Lung (tissue), 11 donors: ENCODE measurements at regions not wholly inside any gene's neighbourhood (a gene's known extent, or its start where the extent isn't known, plus 50 kb on each side); places are given as distances from the start of the nearest gene placed in this dataset.

ENCODE experiments used
- ATAC-seq: fragments of 200-7000 bp; cut with Tn5 transposase; one replicate; pipeline ENCODE4 v1.9.1; 2020; ENCODE audit warnings: moderate number of reproducible peaks; ENCODE audit not compliant: insufficient read depth, low FRiP score
- DNase-seq, 3 donors: peaks; one replicate each; pipeline ENCODE4 v3.0.0-alpha.2; 2013 to 2017
- H3K27ac ChIP-seq, 2 donors: one replicate each; pipeline ENCODE4 v1.5.1; 2013; ENCODE audit warnings: mild to moderate bottlenecking in 2 of 2, moderate library complexity in 2 of 2, control low read depth in 1 of 2, inconsistent platforms in 1 of 2, low read depth in 1 of 2, low read length in 1 of 2
- H3K27me3 ChIP-seq, 3 donors: one replicate each; pipeline ENCODE4 v1.5.1; 2013; ENCODE audit warnings: low read length in 2 of 3; ENCODE audit not compliant: control insufficient read depth in 3 of 3, insufficient read depth in 3 of 3
- H3K36me3 ChIP-seq, 4 donors: one replicate each; pipeline ENCODE4 v1.5.1; 2013; ENCODE audit warnings: low read length in 4 of 4, mild to moderate bottlenecking in 1 of 4, moderate library complexity in 1 of 4; ENCODE audit not compliant: control insufficient read depth in 4 of 4, insufficient read depth in 4 of 4
- H3K4me1 ChIP-seq, 5 donors: one replicate each; pipeline ENCODE4 v1.5.1; 2013; ENCODE audit warnings: low read length in 5 of 5, mild to moderate bottlenecking in 2 of 5, moderate library complexity in 1 of 5; ENCODE audit not compliant: control insufficient read depth in 5 of 5, insufficient read depth in 5 of 5
- H3K4me3 ChIP-seq: one replicate; pipeline ENCODE4 v1.5.1; 2013; ENCODE audit warnings: mild to moderate bottlenecking, control low read depth, moderate library complexity
- H3K9ac ChIP-seq, 2 donors: one replicate each; pipeline ENCODE4 v1.5.1; 2013; ENCODE audit warnings: low read length in 2 of 2, control low read depth in 1 of 2; ENCODE audit not compliant: insufficient read depth in 1 of 2
- H3K9me3 ChIP-seq, 4 donors: one replicate each; pipeline ENCODE4 v1.5.1; 2013; ENCODE audit warnings: low read length in 3 of 4, mild to moderate bottlenecking in 1 of 4, moderate library complexity in 1 of 4; ENCODE audit not compliant: control insufficient read depth in 4 of 4, insufficient read depth in 3 of 4
- WGBS, 2 donors: extraction: QIAGEN DNeasy Blood & Tissue Kit; methylation state at CpG; one replicate each; pipeline ENCODE4 v1.1.7; 2013; 5-methylcytosine and 5-hydroxymethylcytosine counted together
- TF ChIP-seq, protein P1 (sequence below): IDR thresholded peaks from 2 replicates; pipeline ENCODE4 v1.5.1; 2012; ENCODE audit warnings: mild to moderate bottlenecking; ENCODE audit errors: control extremely low read depth, extremely low read depth
- donor health status: control.
- donor health status: control.
- donor health status: Bipolar disorder and iron deficiency.
- donor health status: healthy.
- donor health status: DM: yes; HTN: yes; CAD: no.

DNA sequence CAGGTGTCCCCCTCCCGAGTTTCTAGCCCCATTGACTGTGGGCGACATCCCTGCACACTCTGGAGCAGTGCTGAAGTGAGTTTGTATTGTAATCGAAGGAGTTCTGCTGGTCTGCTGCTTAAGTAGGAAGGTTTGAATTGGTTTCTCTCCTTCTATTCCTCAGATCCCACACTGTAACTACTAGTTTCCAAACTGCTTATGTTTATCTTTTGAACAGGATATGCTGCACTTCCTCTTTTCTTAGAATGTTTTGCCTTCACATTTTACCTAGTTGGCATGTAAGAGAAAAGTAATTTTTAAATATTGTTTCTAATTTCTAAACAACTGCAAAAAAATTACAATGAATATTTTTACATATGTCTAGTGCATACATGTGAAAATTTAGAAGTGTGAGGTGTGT is 511.8 kb downstream of the KLF12 start:
- DNase-seq (peak in 1 of 3 donors; percentile 8), ATAC-seq (no peak)
- WGBS, 2 donors, result 11 to 29% methylated on average over 3 of the region's 3 CpGs
- H3K9me3 ChIP-seq, result no peaks in the 10 kb centered on the region
- no peak overlapping the region for H3K4me3 ChIP-seq
- peaks cover 0 to 2% (median 0%) of the 10 kb centered on the region in 5 donors for H3K4me1 ChIP-seq
- H3K9ac ChIP-seq, result no peak overlapping the region
- TF ChIP-seq, protein P1, sequence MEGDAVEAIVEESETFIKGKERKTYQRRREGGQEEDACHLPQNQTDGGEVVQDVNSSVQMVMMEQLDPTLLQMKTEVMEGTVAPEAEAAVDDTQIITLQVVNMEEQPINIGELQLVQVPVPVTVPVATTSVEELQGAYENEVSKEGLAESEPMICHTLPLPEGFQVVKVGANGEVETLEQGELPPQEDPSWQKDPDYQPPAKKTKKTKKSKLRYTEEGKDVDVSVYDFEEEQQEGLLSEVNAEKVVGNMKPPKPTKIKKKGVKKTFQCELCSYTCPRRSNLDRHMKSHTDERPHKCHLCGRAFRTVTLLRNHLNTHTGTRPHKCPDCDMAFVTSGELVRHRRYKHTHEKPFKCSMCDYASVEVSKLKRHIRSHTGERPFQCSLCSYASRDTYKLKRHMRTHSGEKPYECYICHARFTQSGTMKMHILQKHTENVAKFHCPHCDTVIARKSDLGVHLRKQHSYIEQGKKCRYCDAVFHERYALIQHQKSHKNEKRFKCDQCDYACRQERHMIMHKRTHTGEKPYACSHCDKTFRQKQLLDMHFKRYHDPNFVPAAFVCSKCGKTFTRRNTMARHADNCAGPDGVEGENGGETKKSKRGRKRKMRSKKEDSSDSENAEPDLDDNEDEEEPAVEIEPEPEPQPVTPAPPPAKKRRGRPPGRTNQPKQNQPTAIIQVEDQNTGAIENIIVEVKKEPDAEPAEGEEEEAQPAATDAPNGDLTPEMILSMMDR, result no peak
- no peak overlapping the region for H3K27ac ChIP-seq
- no peaks in the 10 kb centered on the region for H3K36me3 ChIP-seq
- no peaks in the 10 kb centered on the region for H3K27me3 ChIP-seq

DNA sequence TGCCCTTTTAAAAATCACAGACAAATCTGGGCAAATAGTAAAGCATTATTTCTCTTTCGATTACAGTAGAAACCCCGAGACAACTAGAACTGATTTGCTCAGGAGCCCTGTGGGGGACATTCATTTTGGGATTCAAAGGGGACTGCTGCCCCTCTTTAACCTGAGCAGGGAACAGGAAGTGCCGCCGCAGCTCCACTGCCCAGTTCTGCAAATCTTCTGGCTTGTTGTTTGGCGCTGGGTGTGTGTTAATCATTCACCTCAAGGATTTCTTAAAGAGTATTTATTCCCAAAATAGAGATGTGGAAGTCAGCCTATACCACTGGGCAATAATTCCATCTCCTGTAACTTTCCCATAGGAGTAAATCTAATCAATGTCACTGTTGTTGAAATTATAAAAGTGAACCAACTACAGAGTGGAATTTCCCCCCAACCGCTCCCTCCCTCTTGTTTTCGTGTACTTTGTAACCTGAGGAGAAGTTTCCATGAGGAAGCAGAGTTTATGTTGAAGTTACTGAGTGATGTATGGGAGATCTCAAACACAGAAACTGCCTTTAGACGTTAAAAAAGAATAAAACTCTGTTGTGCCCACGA is 515.8 kb downstream of the KLF12 start:
- peak in 2 of 3 donors; percentile 14 to 55 for DNase-seq
- H3K9ac ChIP-seq, result no peak overlapping the region
- WGBS, 2 donors, result 30 to 46% methylated on average over 9 of the region's 9 CpGs

DNA sequence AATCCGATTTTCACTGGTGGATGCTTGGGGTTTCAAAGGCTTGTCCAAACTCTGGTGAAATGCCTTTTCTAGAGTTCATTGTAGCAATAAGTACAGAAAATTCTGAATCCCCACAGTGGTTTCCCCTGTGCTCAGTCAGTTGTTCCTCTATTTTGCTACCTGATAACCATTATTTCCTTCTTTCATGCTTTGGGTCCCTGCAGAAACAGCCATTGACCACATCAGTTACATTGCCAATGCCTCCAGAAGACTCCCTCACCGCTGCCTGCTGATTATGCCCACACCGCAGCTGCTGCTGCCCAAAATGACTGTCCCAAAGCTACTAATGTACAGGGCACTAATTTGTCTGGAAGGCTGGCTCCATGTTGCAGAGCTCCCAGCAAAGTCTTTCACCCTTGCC is 517.3 kb downstream of the KLF12 start:
- WGBS, 2 donors, result 60 to 75% methylated on average over 3 of the region's 3 CpGs
- peaks cover 0 to 2% (median 0%) of the 10 kb centered on the region in 4 donors for H3K9me3 ChIP-seq

More for the DNA sequence above, 515.8 kb downstream of the KLF12 start:
- ATAC-seq, result peak; percentile 32
- no peak overlapping the region for H3K27ac ChIP-seq
- no peaks in the 10 kb centered on the region for H3K27me3 ChIP-seq
- TF ChIP-seq, protein P1, result no peak
- no peak overlapping the region for H3K4me3 ChIP-seq
- H3K9me3 ChIP-seq, result peaks cover 0 to 2% (median 0%) of the 10 kb centered on the region in 4 donors
- no peaks in the 10 kb centered on the region for H3K36me3 ChIP-seq
- H3K4me1 ChIP-seq, result peaks cover 0 to 2% (median 0%) of the 10 kb centered on the region in 5 donors

More for the DNA sequence above, 517.3 kb downstream of the KLF12 start:
- Histone ChIP-seq H3K27me3 (no peaks in the 10 kb centered on the region), H3K36me3 (no peaks in the 10 kb centered on the region), H3K27ac (no peak overlapping the region), H3K4me1 (no peaks in the 10 kb centered on the region), H3K4me3 (no peak overlapping the region), H3K9ac (no peak overlapping the region)
- ATAC-seq (no peak), DNase-seq (no peak)
- TF ChIP-seq, protein P1, result no peak
